Hematopoietic multipotent progenitor cell treated with erythropoietin and hydrocortisone succinate and interleukin-3 and kit ligand, for 17 days (in vitro differentiated cells): ENCODE measurements at regions not wholly inside any gene's neighbourhood (a gene's known extent, or its start where the extent isn't known, plus 50 kb on each side); places are given as distances from the start of the nearest gene placed in this dataset.
"Not testable (repeated sequence)": the region's sequence is repeated elsewhere in the genome, so short reads cannot be mapped to it uniquely, and the experiment has no call there.

Source experiments
- DNase-seq: peaks from one replicate; pipeline ENCODE4 v3.0.0-alpha.2; 2015; ENCODE audit warnings: low spot score

- DNase-seq: not testable (repeated sequence)
Measured at GRCh38 chr11:123344188-123344587, 85.9 kb upstream of the GRAMD1B start.

- DNase-seq: no peak
Measured at GRCh38 chr11:123338997-123339752, 90.9 kb upstream of the GRAMD1B start.

GRCh38 chr11:123338266-123338800 is 91.7 kb upstream of the GRAMD1B start:
- DNase-seq: no peak

GRCh38 chr11:123334925-123335324 is 95.1 kb upstream of the GRAMD1B start:
- DNase-seq: no peak

GRCh38 chr11:123332577-123332976 is 97.5 kb upstream of the GRAMD1B start:
- DNase-seq: not testable (repeated sequence)

- no peak for DNase-seq
Measured at GRCh38 chr11:123330948-123331347, 99.1 kb upstream of the GRAMD1B start.

GRCh38 chr11:123330471-123330870 is 99.6 kb upstream of the GRAMD1B start:
- no peak for DNase-seq

GRCh38 chr11:123330071-123330470 is 100.0 kb upstream of the GRAMD1B start:
- DNase-seq: no peak

- no peak for DNase-seq
Measured at GRCh38 chr11:123328281-123328867, 101.7 kb upstream of the GRAMD1B start.

GRCh38 chr11:123325533-123325932 is 104.5 kb upstream of the GRAMD1B start:
- no peak for DNase-seq

GRCh38 chr11:123323568-123323967 is 106.5 kb upstream of the GRAMD1B start:
- no peak for DNase-seq

GRCh38 chr11:123321636-123322035 is 108.4 kb upstream of the GRAMD1B start:
- no peak for DNase-seq

- no peak for DNase-seq
Measured at GRCh38 chr11:123318623-123319022, 111.4 kb upstream of the GRAMD1B start.

- not testable (repeated sequence) for DNase-seq
Measured at GRCh38 chr11:123318132-123318531, 111.9 kb upstream of the GRAMD1B start.

GRCh38 chr11:123316003-123316402 is 114.1 kb upstream of the GRAMD1B start:
- DNase-seq: no peak

GRCh38 chr11:123314972-123315371 is 115.1 kb upstream of the GRAMD1B start:
- no peak for DNase-seq

- no peak for DNase-seq
Measured at GRCh38 chr11:123313262-123313661, 116.8 kb upstream of the GRAMD1B start.

GRCh38 chr11:123308077-123308476 is 113.0 kb upstream of the CLMP start:
- no peak for DNase-seq

GRCh38 chr11:123307276-123307675 is 112.2 kb upstream of the CLMP start:
- DNase-seq: no peak

- DNase-seq: no peak
Measured at GRCh38 chr11:123306531-123306930, 111.5 kb upstream of the CLMP start.

- no peak for DNase-seq
Measured at GRCh38 chr11:123305601-123306375, 110.7 kb upstream of the CLMP start.

- DNase-seq: no peak
Measured at GRCh38 chr11:123304828-123305466, 109.9 kb upstream of the CLMP start.
